Colonic mucosa (tissue), 4 donors: ENCODE measurements at regions not wholly inside any gene's neighbourhood (a gene's known extent, or its start where the extent isn't known, plus 50 kb on each side); places are given as distances from the start of the nearest gene placed in this dataset.

Experiments
- DNase-seq: peaks from one replicate; pipeline ENCODE4 v3.0.0-alpha.2; 2020
- H3K27ac ChIP-seq: fragments of 200-600 bp; one replicate; pipeline ENCODE4 v1.8.0; 2021
- H3K27me3 ChIP-seq: fragments of 200-600 bp; one replicate; pipeline ENCODE4 v1.8.0; 2021
- H3K36me3 ChIP-seq: fragments of 200-600 bp; one replicate; pipeline ENCODE4 v1.8.0; 2021
- H3K4me1 ChIP-seq: fragments of 200-600 bp; one replicate; pipeline ENCODE4 v1.8.0; 2021; ENCODE audit warnings: mild to moderate bottlenecking
- H3K4me3 ChIP-seq: fragments of 200-600 bp; one replicate; pipeline ENCODE4 v1.8.0; 2021
- H3K9ac ChIP-seq, 2 donors: one replicate each; pipeline ENCODE4 v1.7.0; 2013; ENCODE audit warnings: control low read depth in 2 of 2, low read depth in 2 of 2, low read length in 2 of 2
- H3K9me3 ChIP-seq: fragments of 200-600 bp; one replicate; pipeline ENCODE4 v1.8.0; 2021
- CTCF ChIP-seq: fragments of 200-600 bp; IDR thresholded peaks from one replicate; pipeline ENCODE4 v1.8.0; 2022; ENCODE audit warnings: antibody characterized with exemption, mild to moderate bottlenecking
- intact Hi-C: fragments of 100-400 bp; cut with DNase I; formaldehyde crosslinking; loops from one replicate; pipeline ENCODE4 v1.14.1; 2022
- donor health status: healthy.
- donor health status: DM: no; HTN: no; CAD: no.
- donor health status: DM: no; HTN: no; CAD: no.

GRCh38 chr10:10627414-10627813 is 390.3 kb upstream of the CELF2 start:
- no peaks in the 10 kb centered on the region for H3K36me3 ChIP-seq
- no peak overlapping the region for H3K4me3 ChIP-seq
- no peak for DNase-seq
- H3K4me1 ChIP-seq: no peaks in the 10 kb centered on the region
- H3K9ac ChIP-seq: no peak overlapping the region
- intact Hi-C loops: no loop called here
- no peaks in the 10 kb centered on the region for H3K27me3 ChIP-seq
- no peak for TF ChIP-seq CTCF
- no peak overlapping the region for H3K27ac ChIP-seq
- H3K9me3 ChIP-seq: no peaks in the 10 kb centered on the region

- DNase-seq: no peak
- no peak overlapping the region for H3K9ac ChIP-seq
- H3K4me1 ChIP-seq: no peaks in the 10 kb centered on the region
- no peaks in the 10 kb centered on the region for H3K27me3 ChIP-seq
- no peak overlapping the region for H3K4me3 ChIP-seq
- H3K36me3 ChIP-seq: no peaks in the 10 kb centered on the region
- H3K9me3 ChIP-seq: no peaks in the 10 kb centered on the region
- no peak for TF ChIP-seq CTCF
- no peak overlapping the region for H3K27ac ChIP-seq
- intact Hi-C loops: no loop called here
These were observed 388.2 kb upstream of the CELF2 start for GRCh38 chr10:10629512-10629911.

- H3K4me3 ChIP-seq: no peak overlapping the region
These were observed 387.4 kb upstream of the CELF2 start for GRCh38 chr10:10630281-10630680.

GRCh38 chr10:10630782-10631181 is 386.9 kb upstream of the CELF2 start:
- Histone ChIP-seq H3K9me3 (no peaks in the 10 kb centered on the region), H3K27me3 (no peaks in the 10 kb centered on the region), H3K36me3 (no peaks in the 10 kb centered on the region), H3K4me1 (no peaks in the 10 kb centered on the region), H3K9ac (no peak overlapping the region), H3K4me3 (no peak overlapping the region), H3K27ac (no peak overlapping the region)
- no peak for DNase-seq
- intact Hi-C loops: no loop called here
- TF ChIP-seq CTCF: no peak

More at GRCh38 chr10:10630281-10630680, 387.4 kb upstream of the CELF2 start:
- H3K9me3 ChIP-seq: no peaks in the 10 kb centered on the region
- H3K4me1 ChIP-seq: no peaks in the 10 kb centered on the region
- no peaks in the 10 kb centered on the region for H3K36me3 ChIP-seq
- DNase-seq: no peak
- no peaks in the 10 kb centered on the region for H3K27me3 ChIP-seq
- no peak overlapping the region for H3K27ac ChIP-seq
- TF ChIP-seq CTCF: no peak
- no peak overlapping the region for H3K9ac ChIP-seq
- intact Hi-C loops: no loop called here

GRCh38 chr10:10642189-10642588 is 375.5 kb upstream of the CELF2 start:
- no peaks in the 10 kb centered on the region for H3K4me1 ChIP-seq
- no peak overlapping the region for H3K4me3 ChIP-seq
- no peak overlapping the region for H3K9ac ChIP-seq
- H3K27me3 ChIP-seq: no peaks in the 10 kb centered on the region
- no peak for TF ChIP-seq CTCF
- no peaks in the 10 kb centered on the region for H3K36me3 ChIP-seq
- no peak overlapping the region for H3K27ac ChIP-seq
- intact Hi-C loops: no loop called here
- H3K9me3 ChIP-seq: no peaks in the 10 kb centered on the region
- DNase-seq: no peak

- intact Hi-C loops: no loop called here
- DNase-seq: no peak
These were observed 374.9 kb upstream of the CELF2 start for GRCh38 chr10:10642751-10643150.

More at GRCh38 chr10:10642751-10643150, 374.9 kb upstream of the CELF2 start:
- no peak for TF ChIP-seq CTCF
- Histone ChIP-seq H3K9me3 (no peaks in the 10 kb centered on the region), H3K9ac (no peak overlapping the region), H3K36me3 (no peaks in the 10 kb centered on the region), H3K27ac (no peak overlapping the region), H3K27me3 (no peaks in the 10 kb centered on the region), H3K4me1 (no peaks in the 10 kb centered on the region), H3K4me3 (no peak overlapping the region)
